Testis (tissue), 2 donors: ENCODE measurements at regions not wholly inside any gene's neighbourhood (a gene's known extent, or its start where the extent isn't known, plus 50 kb on each side); places are given as distances from the start of the nearest gene placed in this dataset.

Experiments
- CTCF ChIP-seq, 3 experiments: fragments of 450-650 bp in 2 of 3; fragments of 200-600 bp in 1 of 3; sonication (generic) in 1 of 3; IDR thresholded peaks; one replicate each; pipeline ENCODE4 v1.5.1; 2016 to 2019; ENCODE audit warnings: antibody characterized with exemption in 3 of 3, mild to moderate bottlenecking in 2 of 3, moderate library complexity in 1 of 3
- POLR2A ChIP-seq: fragments of 450-650 bp; IDR thresholded peaks from one replicate; pipeline ENCODE4 v1.6.1; 2017; ENCODE audit warnings: antibody characterized with exemption, mild to moderate bottlenecking, moderate library complexity

GRCh38 chr16:76197900-76198299 lies 79.3 kb upstream of the CNTNAP4 start:
- TF ChIP-seq CTCF (IDR thresholded peaks at IDR 0.05) (no peak), POLR2A (no peak)
